ENCODE measurements at regions not wholly inside any gene's neighbourhood (a gene's known extent, or its start where the extent isn't known, plus 50 kb on each side); places are given as distances from the start of the nearest gene placed in this dataset.
"Not testable (repeated sequence)": the region's sequence is repeated elsewhere in the genome, so short reads cannot be mapped to it uniquely, and the experiment has no call there.

GRCh38 chr6:82118150-82118562 is 129.4 kb downstream of the IBTK start:
- H3K4me1 Mint-ChIP-seq: peaks cover 25% of the 10 kb centered on the region
- H3K36me3 Mint-ChIP-seq: no peaks in the 10 kb centered on the region
- H3K9me3 Mint-ChIP-seq: no peaks in the 10 kb centered on the region
- no peak for DNase-seq (ENCODE audit: low spot score in 2 of 2, unreplicated experiment in 2 of 2)
- TF ChIP-seq CTCF (IDR thresholded peaks at IDR 0.05; ENCODE audit: unreplicated experiment): no peak
- H3K27me3 Mint-ChIP-seq (ENCODE audit: low read depth): no peaks in the 10 kb centered on the region
- H3K27ac Mint-ChIP-seq: no peak overlapping the region
- H3K4me3 Mint-ChIP-seq: no peak overlapping the region

- no peak for DNase-seq (ENCODE audit: low spot score in 2 of 2, unreplicated experiment in 2 of 2)
- Mint-ChIP-seq H3K27me3 (ENCODE audit: low read depth) (no peaks in the 10 kb centered on the region), H3K27ac (no peak overlapping the region), H3K9me3 (peaks cover 17% of the 10 kb centered on the region), H3K36me3 (no peaks in the 10 kb centered on the region), H3K4me3 (no peak overlapping the region), H3K4me1 (peaks cover 11% of the 10 kb centered on the region)
- no peak for TF ChIP-seq CTCF (IDR thresholded peaks at IDR 0.05; ENCODE audit: unreplicated experiment)
These were observed 132.8 kb downstream of the IBTK start for GRCh38 chr6:82114748-82115147.

- H3K27ac Mint-ChIP-seq: no peak overlapping the region
- no peak for TF ChIP-seq CTCF (IDR thresholded peaks at IDR 0.05; ENCODE audit: unreplicated experiment)
- DNase-seq (ENCODE audit: low spot score in 2 of 2, unreplicated experiment in 2 of 2): no peak
- no peak overlapping the region for H3K4me3 Mint-ChIP-seq
- H3K4me1 Mint-ChIP-seq: peaks cover 4% of the 10 kb centered on the region
- peaks cover 32% of the 10 kb centered on the region for H3K9me3 Mint-ChIP-seq
- H3K27me3 Mint-ChIP-seq (ENCODE audit: low read depth): no peaks in the 10 kb centered on the region
- H3K36me3 Mint-ChIP-seq: no peaks in the 10 kb centered on the region
These were observed 134.3 kb downstream of the IBTK start for GRCh38 chr6:82113231-82113630.

DNA sequence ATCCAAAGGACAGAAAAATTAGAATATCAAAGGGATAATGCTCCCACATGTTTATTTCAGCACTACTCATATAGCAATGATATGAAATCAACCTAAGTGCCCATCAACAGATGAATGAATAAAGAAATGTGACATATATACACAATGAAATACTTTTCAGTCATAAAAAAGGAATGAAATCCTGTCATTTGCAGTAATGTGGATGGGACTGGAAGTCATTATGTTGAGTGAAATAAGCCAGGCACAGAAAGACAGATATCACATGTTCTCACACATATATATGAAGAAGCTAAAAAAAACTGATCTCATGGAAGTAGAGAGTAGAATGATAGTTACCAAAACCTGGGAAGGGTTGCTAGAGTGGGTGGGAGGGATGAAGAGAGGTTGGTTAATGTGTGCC is 135.7 kb downstream of the IBTK start:
- Mint-ChIP-seq H3K27ac (no peak overlapping the region), H3K4me3 (no peak overlapping the region), H3K36me3 (no peaks in the 10 kb centered on the region), H3K27me3 (ENCODE audit: low read depth) (no peaks in the 10 kb centered on the region), H3K4me1 (peaks cover 2% of the 10 kb centered on the region), H3K9me3 (peaks cover 43% of the 10 kb centered on the region)
- no peak for DNase-seq (ENCODE audit: low spot score in 2 of 2, unreplicated experiment in 2 of 2)
- TF ChIP-seq CTCF (IDR thresholded peaks at IDR 0.05; ENCODE audit: unreplicated experiment): no peak

DNA sequence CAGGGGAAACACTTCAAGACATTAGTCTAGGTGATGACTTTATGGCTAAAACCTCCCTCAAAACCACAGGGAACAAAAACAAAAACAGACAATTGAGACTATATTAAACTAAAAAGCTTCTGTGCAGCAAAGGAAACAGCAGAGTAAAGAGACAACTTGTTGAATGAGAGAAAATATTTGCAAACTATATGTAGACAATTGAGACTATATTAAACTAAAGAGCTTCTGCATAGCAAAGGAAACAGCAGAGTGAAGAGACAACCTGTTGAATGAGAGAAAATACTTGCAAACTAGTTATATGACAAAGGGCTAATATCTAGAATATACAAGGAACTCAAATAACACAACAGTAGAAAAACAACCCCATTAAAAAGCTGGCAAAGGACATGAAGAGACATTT is 136.4 kb downstream of the IBTK start:
- no peak overlapping the region for H3K4me3 Mint-ChIP-seq
- H3K27me3 Mint-ChIP-seq (ENCODE audit: low read depth): no peaks in the 10 kb centered on the region
- H3K4me1 Mint-ChIP-seq: peaks cover 2% of the 10 kb centered on the region
- no peak for DNase-seq (ENCODE audit: low spot score in 2 of 2, unreplicated experiment in 2 of 2)
- H3K27ac Mint-ChIP-seq: no peak overlapping the region
- no peak for TF ChIP-seq CTCF (IDR thresholded peaks at IDR 0.05; ENCODE audit: unreplicated experiment)
- no peaks in the 10 kb centered on the region for H3K36me3 Mint-ChIP-seq
- H3K9me3 Mint-ChIP-seq: peaks cover 43% of the 10 kb centered on the region

GRCh38 chr6:82103171-82103570 is 144.4 kb downstream of the IBTK start:
- H3K4me1 Mint-ChIP-seq; H3K27me3 Mint-ChIP-seq (ENCODE audit: low read depth); H3K36me3 Mint-ChIP-seq; H3K27ac Mint-ChIP-seq; DNase-seq (ENCODE audit: low spot score in 2 of 2, unreplicated experiment in 2 of 2); H3K4me3 Mint-ChIP-seq: not testable (repeated sequence)
- peaks cover 32% of the 10 kb centered on the region for H3K9me3 Mint-ChIP-seq

DNA sequence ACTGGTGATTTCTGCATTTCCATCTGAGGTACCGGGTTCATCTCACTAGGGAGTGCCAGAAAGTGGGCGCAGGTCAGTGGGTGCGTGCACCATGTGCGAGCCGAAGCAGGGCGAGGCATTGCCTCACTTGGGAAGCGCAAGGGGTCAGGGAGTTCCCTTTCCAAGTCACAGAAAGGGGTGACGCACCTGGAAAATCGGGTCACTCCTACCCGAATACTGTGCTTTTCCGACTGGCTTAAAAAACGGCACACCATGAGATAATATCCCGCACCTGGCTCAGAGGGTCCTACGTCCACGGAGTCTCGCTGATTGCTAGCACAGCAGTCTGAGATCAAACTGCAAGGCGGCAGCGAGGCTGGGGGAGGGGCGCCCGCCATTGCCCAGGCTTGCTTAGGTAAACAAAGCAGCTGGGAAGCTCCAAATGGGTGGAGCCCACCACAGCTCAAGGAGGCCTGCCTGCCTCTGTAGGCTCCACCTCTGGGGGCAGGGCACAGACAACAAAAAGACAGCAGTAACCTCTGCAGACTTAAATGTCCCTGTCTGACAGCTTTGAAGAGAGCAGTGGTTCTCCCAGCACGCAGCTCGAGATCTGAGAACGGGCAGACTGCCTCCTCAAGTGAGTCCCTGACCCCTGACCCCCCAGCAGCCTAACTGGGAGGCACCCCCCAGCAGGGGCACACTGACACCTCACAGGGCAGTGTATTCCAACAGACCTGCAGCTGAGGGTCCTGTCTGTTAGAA is 146.0 kb downstream of the IBTK start:
- not testable (repeated sequence) for DNase-seq (ENCODE audit: low spot score in 2 of 2, unreplicated experiment in 2 of 2); H3K36me3 Mint-ChIP-seq; H3K27me3 Mint-ChIP-seq (ENCODE audit: low read depth); H3K4me1 Mint-ChIP-seq; H3K27ac Mint-ChIP-seq
- Mint-ChIP-seq H3K4me3 (peak overlapping the region; percentile 36), H3K9me3 (peaks cover 22% of the 10 kb centered on the region)

GRCh38 chr6:82100763-82101162 is 146.8 kb downstream of the IBTK start:
- not testable (repeated sequence) for DNase-seq (ENCODE audit: low spot score in 2 of 2, unreplicated experiment in 2 of 2); H3K4me3 Mint-ChIP-seq; H3K27ac Mint-ChIP-seq; H3K27me3 Mint-ChIP-seq (ENCODE audit: low read depth); H3K4me1 Mint-ChIP-seq; H3K36me3 Mint-ChIP-seq
- H3K9me3 Mint-ChIP-seq: peaks cover 22% of the 10 kb centered on the region

Measured in mesothelial cell of epicardium (in vitro differentiated cells).